GM21528 (cell line): ENCODE measurements at regions not wholly inside any gene's neighbourhood (a gene's known extent, or its start where the extent isn't known, plus 50 kb on each side); places are given as distances from the start of the nearest gene placed in this dataset.
"Not testable (repeated sequence)": the region's sequence is repeated elsewhere in the genome, so short reads cannot be mapped to it uniquely, and the experiment has no call there.

Experiments
- ATAC-seq: cut with Tn5 transposase; IDR thresholded peaks from one replicate; pipeline ENCODE4 v1.9.1; 2021; ENCODE audit warnings: mild to moderate bottlenecking, moderate library complexity; ENCODE audit not compliant: unreplicated experiment, low FRiP score

DNA sequence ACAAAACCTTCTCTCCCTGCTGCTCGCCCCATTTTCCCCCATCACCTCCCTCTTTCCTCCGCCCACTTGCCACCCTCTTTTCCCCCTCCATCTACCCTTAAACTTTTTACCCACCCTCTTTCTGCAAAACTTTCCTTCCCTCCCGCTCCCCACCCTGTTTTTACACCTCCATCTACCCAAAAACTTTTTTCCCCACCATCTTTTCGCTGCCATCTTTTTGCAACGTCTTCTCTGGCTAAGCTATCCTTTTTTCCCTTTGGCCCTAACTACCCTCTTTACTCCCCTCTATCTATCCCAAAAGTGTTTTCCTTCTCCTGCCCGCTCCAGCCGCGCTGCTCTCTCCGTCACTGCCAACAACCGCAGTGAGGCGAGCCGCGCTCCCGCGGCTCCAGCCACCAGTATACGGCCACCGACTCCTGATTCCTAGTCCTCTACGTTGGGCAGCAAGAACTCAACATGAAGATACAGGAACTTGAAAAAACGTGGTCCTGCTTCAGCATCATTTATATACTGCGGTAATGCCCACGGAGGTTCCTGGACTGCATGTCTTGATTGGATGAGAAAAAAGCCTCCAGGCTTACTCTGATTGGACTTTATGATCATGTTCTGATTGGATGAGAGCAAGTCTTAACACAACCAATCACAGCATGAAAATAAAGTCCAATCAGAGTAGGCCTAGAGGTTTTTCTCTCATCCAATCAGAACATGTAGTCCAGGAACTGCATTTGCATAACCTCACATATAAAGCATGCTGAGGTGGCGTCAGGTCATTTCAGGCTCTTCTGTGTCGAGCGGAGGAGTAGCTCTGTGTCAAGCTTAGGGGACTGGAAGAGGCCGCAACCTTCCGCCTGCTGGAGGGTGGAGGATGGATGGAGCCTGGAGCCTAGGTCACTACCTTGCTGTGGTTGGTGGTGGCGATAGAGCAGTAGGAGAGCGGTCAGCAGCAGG lies 79.9 kb upstream of the KCNJ18 start:
- not testable (repeated sequence) for ATAC-seq

DNA sequence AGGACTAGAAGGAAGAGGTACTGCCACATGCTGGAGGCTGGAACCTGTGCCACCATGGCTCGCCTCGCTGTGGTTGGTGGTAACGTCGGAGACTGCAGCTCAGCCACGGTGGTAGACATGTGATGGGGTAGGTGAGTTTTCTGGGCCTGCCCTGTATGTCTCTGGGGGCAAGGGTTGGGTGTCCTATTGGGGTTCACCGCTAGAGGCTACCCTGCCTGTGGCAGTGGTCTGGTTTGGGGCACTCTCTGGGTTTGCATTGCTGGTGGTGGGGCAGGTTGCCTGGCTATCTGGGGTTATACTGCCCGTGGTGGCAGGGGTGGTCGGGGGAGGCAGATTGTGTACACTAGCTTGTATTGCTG lies 79.3 kb upstream of the KCNJ18 start:
- ATAC-seq = no peak

DNA sequence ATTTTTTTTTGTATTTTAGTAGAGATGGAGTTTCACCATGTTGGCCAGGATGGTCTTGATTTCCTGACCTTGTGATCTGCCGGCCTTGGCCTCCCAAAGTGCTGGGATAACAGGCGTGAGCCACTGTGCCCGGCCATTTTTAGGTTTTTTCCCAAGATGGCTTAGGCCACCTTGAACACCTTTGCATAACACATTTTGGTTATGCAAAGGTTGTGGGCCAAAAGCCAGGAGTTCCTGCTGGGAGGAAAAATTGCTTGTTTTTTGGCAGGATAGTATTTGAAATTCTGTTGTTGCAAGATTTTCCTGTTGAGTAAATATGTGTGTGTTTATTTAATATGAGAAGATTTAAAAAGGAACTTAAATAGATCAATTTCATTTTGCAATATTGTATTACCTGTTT lies 65.3 kb upstream of the KCNJ18 start:
- ATAC-seq = not testable (repeated sequence)
